MCF 10A (cell line): ENCODE measurements at regions not wholly inside any gene's neighbourhood (a gene's known extent, or its start where the extent isn't known, plus 50 kb on each side); places are given as distances from the start of the nearest gene placed in this dataset.

ENCODE experiments used
- BruUV-seq: library from RNA; stranded (reverse); fragments of 400-500 nt; replicated peaks from 2 replicates; lab custom pipeline; 2021; lab: Mats Ljungman, UMichigan
- CTCF ChIA-PET: fragments of 300-600 bp; sonication (Branson Sonifier 250); formaldehyde crosslinking; extraction: SDS; loops from one replicate; lab custom pipeline; 2021; ENCODE audit warnings: antibody characterized with exemption, inconsistent platforms; lab: Yijun Ruan, JAX
- POLR2A ChIA-PET: fragments of 300-600, 350-650 bp; sonication (Branson Sonifier 250); formaldehyde crosslinking; extraction: SDS; loops from one replicate; lab custom pipeline; 2020; ENCODE audit warnings: antibody characterized with exemption, inconsistent platforms; lab: Yijun Ruan, JAX
- DNase-seq: peaks from one replicate; pipeline ENCODE4 v3.0.0-alpha.2; 2018; ENCODE audit not compliant: unreplicated experiment
- H3K27ac Mint-ChIP-seq: one replicate; pipeline ENCODE4 v1.8.0; 2022; ENCODE audit warnings: mild to moderate bottlenecking, low read depth, mixed read lengths; ENCODE audit not compliant: unreplicated experiment
- H3K27me3 Mint-ChIP-seq: one replicate; pipeline ENCODE4 v1.8.0; 2022; ENCODE audit warnings: mixed read lengths; ENCODE audit not compliant: insufficient read depth, unreplicated experiment
- H3K36me3 Mint-ChIP-seq: one replicate; pipeline ENCODE4 v1.8.0; 2022; ENCODE audit warnings: mild to moderate bottlenecking, moderate library complexity, mixed read lengths; ENCODE audit not compliant: insufficient read depth, unreplicated experiment
- H3K4me1 Mint-ChIP-seq: one replicate; pipeline ENCODE4 v1.8.0; 2022; ENCODE audit warnings: mixed read lengths; ENCODE audit not compliant: insufficient read depth, unreplicated experiment
- H3K4me3 Mint-ChIP-seq: one replicate; pipeline ENCODE4 v1.8.0; 2022; ENCODE audit warnings: mild to moderate bottlenecking, moderate library complexity, mixed read lengths; ENCODE audit not compliant: unreplicated experiment
- H3K9me3 Mint-ChIP-seq: one replicate; pipeline ENCODE4 v1.8.0; 2022; ENCODE audit warnings: mixed read lengths; ENCODE audit not compliant: unreplicated experiment
- CTCF ChIP-seq: fragments of 200-600 bp; IDR thresholded peaks from one replicate; pipeline ENCODE4 v1.8.0; 2022; ENCODE audit warnings: antibody characterized with exemption, mild to moderate bottlenecking; ENCODE audit not compliant: unreplicated experiment
- intact Hi-C: fragments of 100-400 bp; cut with micrococcal nuclease; formaldehyde crosslinking; loops from 2 replicates; pipeline ENCODE4 v1.14.1; 2022

GRCh38 chr12:75881920-75882319 is 149.7 kb downstream of the PHLDA1 start:
- ChIA-PET POLR2A (no interaction called here), CTCF (interaction anchor here (0.8 to 0.9 kb wide), 2 partner anchors 149 to 155 kb away, joined by 3 to 4 read pairs; partner anchors contain the start of gene PHLDA1)
- H3K4me3 Mint-ChIP-seq, result no peak overlapping the region
- intact Hi-C loops, result no loop called here
- H3K27ac Mint-ChIP-seq, result no peak overlapping the region
- DNase-seq, result no peak
- H3K27me3 Mint-ChIP-seq, result no peaks in the 10 kb centered on the region
- H3K4me1 Mint-ChIP-seq, result peaks cover 8% of the 10 kb centered on the region
- BruUV-seq, result no TSS peak
- no peaks in the 10 kb centered on the region for H3K36me3 Mint-ChIP-seq
- H3K9me3 Mint-ChIP-seq, result no peaks in the 10 kb centered on the region
- TF ChIP-seq CTCF, result no peak

GRCh38 chr12:75877763-75878621 is 153.6 kb downstream of the PHLDA1 start:
- Mint-ChIP-seq H3K4me3 (no peak overlapping the region), H3K4me1 (no peaks in the 10 kb centered on the region), H3K27me3 (no peaks in the 10 kb centered on the region), H3K36me3 (no peaks in the 10 kb centered on the region), H3K27ac (no peak overlapping the region), H3K9me3 (no peaks in the 10 kb centered on the region)
- no TSS peak for BruUV-seq
- CTCF ChIA-PET, result interaction anchor here (0.7 kb wide), 1 partner anchor 157 kb away, joined by 3 read pairs; no protein-coding TSS in a partner anchor
- intact Hi-C loops, result no loop called here
- POLR2A ChIA-PET, result interaction anchor here (1.4 kb wide), 1 partner anchor 13 kb away, joined by 3 read pairs; no protein-coding TSS in a partner anchor
- DNase-seq, result no peak
- no peak for TF ChIP-seq CTCF

GRCh38 chr12:75876832-75877762 is 154.5 kb downstream of the PHLDA1 start:
- H3K27me3 Mint-ChIP-seq, result no peaks in the 10 kb centered on the region
- DNase-seq, result no peak
- no peak for TF ChIP-seq CTCF
- intact Hi-C loops, result no loop called here
- no peak overlapping the region for H3K4me3 Mint-ChIP-seq
- H3K27ac Mint-ChIP-seq, result no peak overlapping the region
- H3K4me1 Mint-ChIP-seq, result no peaks in the 10 kb centered on the region
- BruUV-seq, result no TSS peak
- CTCF ChIA-PET, result interaction anchor here (0.7 kb wide), 1 partner anchor 156 kb away, joined by 3 read pairs; no protein-coding TSS in a partner anchor
- H3K36me3 Mint-ChIP-seq, result no peaks in the 10 kb centered on the region
- H3K9me3 Mint-ChIP-seq, result no peaks in the 10 kb centered on the region
- POLR2A ChIA-PET, result interaction anchor here (1.4 to 1.5 kb wide), 2 partner anchors 12 kb away, joined by 3 to 4 read pairs; no protein-coding TSS in a partner anchor

- H3K27ac Mint-ChIP-seq, result no peak overlapping the region
- no peak overlapping the region for H3K4me3 Mint-ChIP-seq
- ChIA-PET POLR2A (no interaction called here), CTCF (interaction anchor here (0.5 to 0.8 kb wide), 5 partner anchors 22 to 532 kb away, joined by 3 to 4 read pairs (median 3); no protein-coding TSS in a partner anchor)
- no peaks in the 10 kb centered on the region for H3K4me1 Mint-ChIP-seq
- no TSS peak for BruUV-seq
- no peaks in the 10 kb centered on the region for H3K27me3 Mint-ChIP-seq
- intact Hi-C loops, result no loop called here
- DNase-seq, result no peak
- no peak for TF ChIP-seq CTCF
- no peaks in the 10 kb centered on the region for H3K9me3 Mint-ChIP-seq
- H3K36me3 Mint-ChIP-seq, result no peaks in the 10 kb centered on the region
Measured at GRCh38 chr12:75874441-75874840, 157.1 kb downstream of the PHLDA1 start.
